ENCODE measurements at regions not wholly inside any gene's neighbourhood (a gene's known extent, or its start where the extent isn't known, plus 50 kb on each side); places are given as distances from the start of the nearest gene placed in this dataset.

DNA sequence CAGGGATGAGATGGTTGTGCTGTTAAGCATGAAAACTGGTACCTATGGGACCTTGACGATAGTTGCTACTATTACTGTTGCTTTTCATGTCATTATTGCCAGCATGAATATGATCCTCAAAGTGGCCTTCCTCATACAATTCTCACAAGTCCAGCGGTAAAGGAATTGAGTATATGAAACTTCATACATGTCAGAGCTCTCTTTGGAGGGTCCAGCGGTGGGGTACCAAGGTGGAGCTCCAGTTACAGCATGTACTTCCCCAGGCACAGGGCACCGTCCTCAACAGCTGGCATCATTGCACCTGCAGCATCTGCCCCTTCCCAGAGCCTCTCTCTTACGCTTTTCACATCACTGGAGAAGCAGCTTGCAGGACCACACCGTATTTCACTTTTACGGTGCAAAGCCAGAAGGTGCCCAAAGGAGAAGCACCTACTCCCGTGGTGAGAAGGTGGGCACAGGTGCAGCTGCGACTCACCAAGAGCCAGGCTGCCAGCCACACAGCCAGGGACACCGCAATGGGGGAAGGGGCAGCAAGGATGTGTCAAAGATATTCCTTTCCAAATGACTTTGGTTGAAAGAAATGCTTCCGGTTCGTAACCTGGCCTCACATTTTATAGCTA, 166.4 kb upstream of the IRF2BP2 start:
- H3K27ac ChIP-seq (ENCODE audit: low read depth, low read length), result no peak overlapping the region
- peaks cover 31% of the 10 kb centered on the region for H3K27me3 ChIP-seq (ENCODE audit: insufficient read depth, low read length)
- no peaks in the 10 kb centered on the region for H3K36me3 ChIP-seq (ENCODE audit: control insufficient read depth in 1 of 2, insufficient read depth in 2 of 2, low read length in 2 of 2)
- ChIA-PET POLR2A (no interaction called here), CTCF (no interaction called here), RAD21 (ENCODE audit: low non-redundant PET in 1 of 2, low total read pairs in 2 of 2, uncharacterized antibody in 2 of 2, unreplicated experiment in 2 of 2) (no interaction called here)
- intact Hi-C loops (cut with micrococcal nuclease), result no loop called here
- no peaks in the 10 kb centered on the region for H3K9me3 ChIP-seq (ENCODE audit: control insufficient read depth in 1 of 2, insufficient read depth in 1 of 2, low read depth in 1 of 2, low read length in 2 of 2)
- H3K4me1 ChIP-seq (ENCODE audit: control insufficient read depth in 1 of 2, insufficient read depth in 2 of 2, low read length in 2 of 2), result peaks cover 13 to 16% of the 10 kb centered on the region in 2 experiments
- no peak overlapping the region for H3K4me3 ChIP-seq (replicated peaks in 1 of 2; ENCODE audit: low read depth in 1 of 2, low read length in 2 of 2)
- no peak overlapping the region for H3K4me2 ChIP-seq (ENCODE audit: low read length)
- H4K20me1 ChIP-seq (ENCODE audit: insufficient read depth), result no peaks in the 10 kb centered on the region
- no peaks in the 10 kb centered on the region for H3K9me2 ChIP-seq (ENCODE audit: insufficient read depth)
- no peak for ATAC-seq
- no peak overlapping the region for H3K9ac ChIP-seq (ENCODE audit: low read length)
- no TSS peak for BruUV-seq (replicated peaks)
- DNase-seq (ENCODE audit: low read depth, low spot score), result no peak
- no peak for TF ChIP-seq CBX3 (IDR thresholded peaks at IDR 0.05; ENCODE audit: low read depth)
- no peak for TF ChIP-seq EGR1 (IDR thresholded peaks at IDR 0.05; ENCODE audit: low read depth)
- TF ChIP-seq POLR2AphosphoS5 (IDR thresholded peaks at IDR 0.05; ENCODE audit: low read depth, low read length), result no peak
- TF ChIP-seq, protein P1, sequence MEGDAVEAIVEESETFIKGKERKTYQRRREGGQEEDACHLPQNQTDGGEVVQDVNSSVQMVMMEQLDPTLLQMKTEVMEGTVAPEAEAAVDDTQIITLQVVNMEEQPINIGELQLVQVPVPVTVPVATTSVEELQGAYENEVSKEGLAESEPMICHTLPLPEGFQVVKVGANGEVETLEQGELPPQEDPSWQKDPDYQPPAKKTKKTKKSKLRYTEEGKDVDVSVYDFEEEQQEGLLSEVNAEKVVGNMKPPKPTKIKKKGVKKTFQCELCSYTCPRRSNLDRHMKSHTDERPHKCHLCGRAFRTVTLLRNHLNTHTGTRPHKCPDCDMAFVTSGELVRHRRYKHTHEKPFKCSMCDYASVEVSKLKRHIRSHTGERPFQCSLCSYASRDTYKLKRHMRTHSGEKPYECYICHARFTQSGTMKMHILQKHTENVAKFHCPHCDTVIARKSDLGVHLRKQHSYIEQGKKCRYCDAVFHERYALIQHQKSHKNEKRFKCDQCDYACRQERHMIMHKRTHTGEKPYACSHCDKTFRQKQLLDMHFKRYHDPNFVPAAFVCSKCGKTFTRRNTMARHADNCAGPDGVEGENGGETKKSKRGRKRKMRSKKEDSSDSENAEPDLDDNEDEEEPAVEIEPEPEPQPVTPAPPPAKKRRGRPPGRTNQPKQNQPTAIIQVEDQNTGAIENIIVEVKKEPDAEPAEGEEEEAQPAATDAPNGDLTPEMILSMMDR (IDR thresholded peaks at IDR 0.05 in 2 of 3, conservative IDR thresholded peaks at IDR 0.05 in 1 of 3; ENCODE audit: borderline replicate concordance in 1 of 3, insufficient read depth in 1 of 3, low read depth in 2 of 3, low read length in 2 of 3), result no peak
- TF ChIP-seq POLR2A (IDR thresholded peaks at IDR 0.05; ENCODE audit: borderline replicate concordance, extremely low read depth, insufficient read depth, insufficient read length), result no peak
- TF ChIP-seq TCF7L2 (IDR thresholded peaks at IDR 0.05; ENCODE audit: borderline replicate concordance, extremely low read depth, insufficient read depth, insufficient read length), result no peak
- no peak for TF ChIP-seq SP1 (IDR thresholded peaks at IDR 0.05; ENCODE audit: low read depth)
- no peak for TF ChIP-seq REST (IDR thresholded peaks at IDR 0.05; ENCODE audit: low read depth)
- TF ChIP-seq ZFX (IDR thresholded peaks at IDR 0.05), result no peak
- no peak for TF ChIP-seq SIN3A (IDR thresholded peaks at IDR 0.05; ENCODE audit: low read depth)
- no peak for TF ChIP-seq JUND (IDR thresholded peaks at IDR 0.05)
- TF ChIP-seq ELF1 (IDR thresholded peaks at IDR 0.05; ENCODE audit: borderline replicate concordance, low read depth), result no peak
- TF ChIP-seq CEBPB (IDR thresholded peaks at IDR 0.05; ENCODE audit: low read depth), result no peak
- H3K79me2 ChIP-seq (ENCODE audit: insufficient read depth, low read length), result no peaks in the 10 kb centered on the region
- H2AFZ ChIP-seq (ENCODE audit: low read depth, low read length, poor library complexity, severe bottlenecking), result no peak overlapping the region
